Heart left ventricle (tissue), 16 donors: ENCODE measurements at regions not wholly inside any gene's neighbourhood (a gene's known extent, or its start where the extent isn't known, plus 50 kb on each side); places are given as distances from the start of the nearest gene placed in this dataset.

Experiments used
- ATAC-seq, 4 donors: fragments of 200-7000 bp; cut with Tn5 transposase; one replicate each; pipeline ENCODE4 v1.9.1; 2020 to 2022; ENCODE audit warnings: moderate library complexity in 4 of 4, mild to moderate bottlenecking in 3 of 4, moderate number of reproducible peaks in 1 of 4
- DNase-seq, 5 donors: peaks; one replicate each; pipeline ENCODE4 v3.0.0-alpha.2; 2020
- H3K27ac ChIP-seq, 12 donors: fragments of 200-600 bp; sonication (generic) in 4 of 12; one replicate each; pipeline versions ENCODE4 v1.5.0 to v1.8.0; 2016 to 2022; ENCODE audit warnings: mild to moderate bottlenecking in 2 of 12
- H3K27me3 ChIP-seq, 9 donors: fragments of 200-600 bp; sonication (generic) in 2 of 9; one replicate each; pipeline versions ENCODE4 v1.5.1 to v1.8.0; 2016 to 2022; ENCODE audit warnings: mild to moderate bottlenecking in 3 of 9
- H3K36me3 ChIP-seq, 9 donors: fragments of 200-600 bp; sonication (generic) in 2 of 9; one replicate each; pipeline versions ENCODE4 v1.5.0 to v1.8.0; 2018 to 2022; ENCODE audit warnings: mild to moderate bottlenecking in 2 of 9
- H3K4me1 ChIP-seq, 12 donors: fragments of 200-600 bp; sonication (generic) in 4 of 12; one replicate each; pipeline versions ENCODE4 v1.5.0 to v1.8.0; 2016 to 2022; ENCODE audit warnings: mild to moderate bottlenecking in 3 of 12
- H3K4me3 ChIP-seq, 12 donors: fragments of 200-600 bp; sonication (generic) in 4 of 12; one replicate each; pipeline versions ENCODE4 v1.5.0 to v1.8.0; 2017 to 2022; ENCODE audit warnings: mild to moderate bottlenecking in 9 of 12, moderate library complexity in 4 of 12
- H3K9me3 ChIP-seq, 12 donors: fragments of 200-600 bp; sonication (generic) in 4 of 12; one replicate each; pipeline versions ENCODE4 v1.5.0 to v1.8.0; 2016 to 2022; ENCODE audit warnings: mild to moderate bottlenecking in 1 of 12
- CTCF ChIP-seq, 12 donors: fragments of 200-600 bp; sonication (generic) in 4 of 12; IDR thresholded peaks; one replicate each; pipeline versions ENCODE4 v1.5.0 to v1.8.0; 2018 to 2022; ENCODE audit warnings: antibody characterized with exemption in 12 of 12, mild to moderate bottlenecking in 5 of 12
- POLR2A ChIP-seq, 2 donors: fragments of 450-650 bp; IDR thresholded peaks; one replicate each; pipeline ENCODE4 v1.6.1; 2017; ENCODE audit warnings: antibody characterized with exemption in 2 of 2, mild to moderate bottlenecking in 2 of 2, moderate library complexity in 2 of 2
- WGBS, 4 donors: extraction: QIAGEN DNeasy Blood & Tissue Kit in 2 of 4; methylation state at CpG; one replicate each; pipeline versions ENCODE4 v1.1.5 to v1.1.7; 2013 to 2018; 5-methylcytosine and 5-hydroxymethylcytosine counted together
- intact Hi-C, 10 donors: fragments of 100-400 bp; cut with DNase I; formaldehyde crosslinking; loops; one replicate each; pipeline versions ENCODE4 v1.11.1 to v1.14.2; 2022
- donor health status: ischemic (EF 13 %, LVEDD 7.1; RV severe dilation, severe dysfunction).
- donor health status: healthy with polysubstance abuse.
- donor health status: DM: no; HTN: yes; CAD: no.
- donor health status: DM: no; HTN: no; CAD: no.
- donor health status: ischemic (EF 25% LVEDD 6.9; RV normal size, moderate dysfunction).
- donor health status: ischemic (EF 25% LVEDD 5.7; RV mildly dilated, moderate dysfunction).
- donor health status: healthy.
- donor health status: DM: yes; HTN: yes; CAD: no.
- donor health status: ischemic (EF 35%, LVEDD 5.7; RV mildly dilated, moderate dysfunction).
- donor health status: nonischemic (EF 11% LVEDD 7.7; RV severe dilation, severe dysfunction).
- donor health status: DM: yes; HTN: yes; CAD: no.
- donor health status: PGD.
- donor health status: ischemic (EF 29% LVEDD 5.4; RV normal size, mild dysfunction).
- donor health status: nonischemic (EF 23%, LVEDD 6.1; RV moderate dilation, normal function).

GRCh38 chr5:98401656-98402055, 371.8 kb upstream of the RGMB start:
- TF ChIP-seq POLR2A (IDR thresholded peaks at IDR 0.05) (no peak), CTCF (IDR thresholded peaks at IDR 0.05) (no peak)
- H3K9me3 ChIP-seq = no peaks in the 10 kb centered on the region
- no peaks in the 10 kb centered on the region for H3K27me3 ChIP-seq
- intact Hi-C loops = no loop called here
- no peaks in the 10 kb centered on the region for H3K36me3 ChIP-seq
- no peaks in the 10 kb centered on the region for H3K4me1 ChIP-seq
- no peak for DNase-seq
- ATAC-seq = no peak
- H3K27ac ChIP-seq = no peak overlapping the region
- H3K4me3 ChIP-seq = no peak overlapping the region

DNA sequence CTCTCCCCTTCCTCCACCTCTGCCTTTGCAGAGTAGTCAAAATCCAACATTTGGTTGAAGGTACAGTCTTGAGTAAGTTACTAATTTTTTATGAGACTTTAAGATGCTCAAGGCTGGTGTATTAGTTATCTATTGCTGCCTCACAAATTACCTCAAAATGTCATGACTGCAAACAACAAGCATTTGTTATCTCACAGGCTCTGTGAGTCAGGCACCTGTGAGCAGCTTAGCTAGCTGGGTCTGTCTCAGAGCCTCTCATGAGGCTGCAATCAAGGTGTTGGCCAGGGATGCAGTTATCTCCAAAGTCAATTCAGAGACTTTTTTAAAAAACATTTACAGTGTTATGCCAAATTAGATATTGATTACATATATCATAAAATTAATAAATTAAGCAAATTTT, 371.3 kb upstream of the RGMB start:
- no peak overlapping the region for H3K27ac ChIP-seq
- no peak overlapping the region for H3K4me3 ChIP-seq
- no peak for ATAC-seq
- no peaks in the 10 kb centered on the region for H3K9me3 ChIP-seq
- no peak for DNase-seq
- H3K36me3 ChIP-seq = no peaks in the 10 kb centered on the region
- no peaks in the 10 kb centered on the region for H3K4me1 ChIP-seq
- intact Hi-C loops = no loop called here
- TF ChIP-seq CTCF (IDR thresholded peaks at IDR 0.05) = no peak
- TF ChIP-seq POLR2A (IDR thresholded peaks at IDR 0.05) = no peak
- H3K27me3 ChIP-seq = no peaks in the 10 kb centered on the region

DNA sequence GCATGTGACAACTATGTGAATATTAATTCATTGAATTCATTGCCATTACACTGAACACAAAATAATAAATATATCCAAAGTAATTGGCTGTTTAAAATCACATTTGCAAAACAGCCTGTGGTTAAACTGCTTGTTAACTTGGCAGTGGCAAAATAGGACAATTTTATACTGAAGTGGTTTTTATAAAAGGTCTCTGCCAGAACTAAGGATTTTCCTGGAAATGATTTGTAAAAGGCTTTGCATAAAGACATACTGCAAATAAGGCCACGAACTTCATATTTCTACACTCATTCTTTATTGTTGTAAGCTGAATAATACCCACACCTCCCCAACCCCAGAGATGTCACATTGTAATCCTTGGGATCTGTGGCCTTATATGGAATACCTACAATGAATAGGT, 370.3 kb upstream of the RGMB start:
- intact Hi-C loops = no loop called here
- TF ChIP-seq CTCF (IDR thresholded peaks at IDR 0.05) (no peak), POLR2A (IDR thresholded peaks at IDR 0.05) (no peak)
- H3K27me3 ChIP-seq = no peaks in the 10 kb centered on the region
- H3K9me3 ChIP-seq = no peaks in the 10 kb centered on the region
- H3K27ac ChIP-seq = no peak overlapping the region
- DNase-seq (no peak), ATAC-seq (no peak)
- H3K4me3 ChIP-seq = no peak overlapping the region
- H3K4me1 ChIP-seq = no peaks in the 10 kb centered on the region
- no peaks in the 10 kb centered on the region for H3K36me3 ChIP-seq
- WGBS, 4 donors = 56 to 69% (median 62%) methylated on average over 1 of the region's 1 CpG

- Histone ChIP-seq H3K4me3 (no peak overlapping the region), H3K4me1 (no peaks in the 10 kb centered on the region), H3K9me3 (no peaks in the 10 kb centered on the region), H3K27ac (no peak overlapping the region), H3K27me3 (no peaks in the 10 kb centered on the region), H3K36me3 (no peaks in the 10 kb centered on the region)
- DNase-seq (no peak), ATAC-seq (no peak)
- intact Hi-C loops = no loop called here
- no peak for TF ChIP-seq POLR2A (IDR thresholded peaks at IDR 0.05)
- TF ChIP-seq CTCF (IDR thresholded peaks at IDR 0.05) = no peak
Observed at GRCh38 chr5:98414938-98415337, 358.5 kb upstream of the RGMB start.
